H1 (cell line): ENCODE measurements at regions not wholly inside any gene's neighbourhood (a gene's known extent, or its start where the extent isn't known, plus 50 kb on each side); places are given as distances from the start of the nearest gene placed in this dataset.

Experiments used
- CTCF ChIA-PET: fragments of 300-600 bp; sonication (Branson Sonifier 250); formaldehyde crosslinking; loops from one replicate; lab custom pipeline; 2021; ENCODE audit not compliant: partially characterized antibody; lab: Charles Lee
- POLR2A ChIA-PET: fragments of 300-600 bp; sonication (Branson Sonifier 250); formaldehyde crosslinking; loops from one replicate; lab custom pipeline; 2021; ENCODE audit warnings: inconsistent platforms; ENCODE audit not compliant: partially characterized antibody; lab: Charles Lee
- DNase-seq, 2 experiments: peaks; one replicate each; pipeline versions ENCODE4 v3.0.0 to v3.0.0-alpha.2; 2010 to 2022; ENCODE audit warnings: low spot score in 2 of 2, low read depth in 1 of 2, mixed read lengths in 1 of 2
- FAIRE-seq: peaks from 2 replicates; lab custom pipeline; 2011; peaks lifted over from hg19 to GRCh38; lab: Jason Lieb, UNC
- H2AFZ ChIP-seq: 2 replicates; pipeline ENCODE4 v1.8.1; 2012; ENCODE audit warnings: low read length, inconsistent platforms
- H2AK5ac ChIP-seq: 2 replicates; pipeline ENCODE4 v1.6.1; 2013; ENCODE audit warnings: low read depth, low read length
- H2BK120ac ChIP-seq: replicated peaks from 2 replicates; pipeline ENCODE3; 2013; ENCODE audit warnings: low read depth, low read length, inconsistent platforms
- H2BK12ac ChIP-seq: 2 replicates; pipeline ENCODE4 v1.6.1; 2013; ENCODE audit warnings: low read depth, low read length
- H2BK15ac ChIP-seq: 2 replicates; pipeline ENCODE4 v1.6.1; 2013; ENCODE audit warnings: low read length
- H2BK20ac ChIP-seq: 2 replicates; pipeline ENCODE4 v1.6.1; 2013; ENCODE audit warnings: low read length
- H2BK5ac ChIP-seq: 2 replicates; pipeline ENCODE4 v1.6.1; 2013; ENCODE audit warnings: low read depth, low read length
- H3K14ac ChIP-seq: 2 replicates; pipeline ENCODE4 v1.6.1; 2013; ENCODE audit warnings: inconsistent platforms; ENCODE audit not compliant: insufficient read length
- H3K18ac ChIP-seq: 2 replicates; pipeline ENCODE4 v1.6.1; 2013; ENCODE audit warnings: low read length; ENCODE audit errors: extremely low read depth
- H3K23ac ChIP-seq: 2 replicates; pipeline ENCODE4 v1.6.1; 2013; ENCODE audit warnings: inconsistent platforms; ENCODE audit not compliant: insufficient read length
- H3K23me2 ChIP-seq: 2 replicates; pipeline ENCODE4 v1.6.1; 2013; ENCODE audit warnings: low read depth, low read length
- H3K27ac ChIP-seq: 2 replicates; pipeline ENCODE4 v1.6.1; 2011; ENCODE audit warnings: low read depth, low read length, inconsistent platforms
- H3K27me3 ChIP-seq, 4 experiments: replicated peaks in 1 of 4; 1 replicate in 1 of 4; 2 replicates in 3 of 4; pipeline versions ENCODE4 v1.6.1 to v1.8.1; 2011 to 2013; ENCODE audit warnings: low read length in 3 of 4, mild to moderate bottlenecking in 3 of 4, inconsistent platforms in 2 of 4, mixed read lengths in 2 of 4, moderate library complexity in 1 of 4; ENCODE audit not compliant: control insufficient read depth in 3 of 4, insufficient read depth in 3 of 4; ENCODE audit errors: extremely low read depth in 1 of 4
- H3K36me3 ChIP-seq, 4 experiments: 2 replicates each; pipeline versions ENCODE4 v1.6.1 to v1.8.1; 2011 to 2013; ENCODE audit warnings: mild to moderate bottlenecking in 4 of 4, low read length in 3 of 4, moderate library complexity in 2 of 4, control low read depth in 1 of 4, inconsistent platforms in 1 of 4; ENCODE audit not compliant: insufficient read depth in 4 of 4, control insufficient read depth in 2 of 4
- H3K4ac ChIP-seq: replicated peaks from 2 replicates; pipeline ENCODE3; 2013; ENCODE audit warnings: low read length, low read depth, mixed read lengths, inconsistent platforms; ENCODE audit not compliant: insufficient read length
- H3K4me1 ChIP-seq, 4 experiments: replicated peaks in 1 of 4; 1 replicate in 1 of 4; 2 replicates in 3 of 4; pipeline versions ENCODE4 v1.6.1 to v1.8.1; 2011 to 2013; ENCODE audit warnings: low read length in 3 of 4, inconsistent platforms in 2 of 4, mixed read lengths in 1 of 4; ENCODE audit not compliant: insufficient read depth in 4 of 4, control insufficient read depth in 3 of 4
- H3K4me2 ChIP-seq, 2 experiments: 2 replicates each; pipeline versions ENCODE4 v1.6.1 to v1.8.1; 2011 to 2013; ENCODE audit warnings: low read depth in 2 of 2, low read length in 2 of 2, control low read depth in 1 of 2, inconsistent platforms in 1 of 2, mild to moderate bottlenecking in 1 of 2; ENCODE audit not compliant: insufficient read depth in 1 of 2
- H3K4me3 ChIP-seq, 4 experiments: fragments of 200-600, 300-600 bp in 1 of 4; sonication (generic), shearing (Covaris generic), sonication (Bioruptor Twin) in 1 of 4; 2 replicates each; pipeline versions ENCODE4 v1.5.1 to v1.8.1; 2011 to 2016; ENCODE audit warnings: low read length in 4 of 4, low read depth in 3 of 4, control low read depth in 2 of 4, inconsistent platforms in 2 of 4, mild to moderate bottlenecking in 2 of 4, mixed read lengths in 1 of 4, moderate library complexity in 1 of 4; ENCODE audit not compliant: insufficient read depth in 2 of 4; ENCODE audit errors: extremely low read depth in 1 of 4
- H3K56ac ChIP-seq: replicated peaks from 2 replicates; pipeline ENCODE3; 2013; ENCODE audit warnings: low read depth, mild to moderate bottlenecking, mixed read lengths, low read length, inconsistent platforms; ENCODE audit not compliant: insufficient read length
- H3K79me1 ChIP-seq: 2 replicates; pipeline ENCODE4 v1.6.1; 2013; ENCODE audit warnings: low read depth, low read length, control low read depth
- H3K79me2 ChIP-seq, 2 experiments: 2 replicates each; pipeline versions ENCODE4 v1.6.1 to v1.8.1; 2012 to 2013; ENCODE audit warnings: low read length in 2 of 2, mild to moderate bottlenecking in 2 of 2, inconsistent platforms in 1 of 2; ENCODE audit not compliant: insufficient read depth in 2 of 2, control insufficient read depth in 1 of 2
- H3K9ac ChIP-seq, 4 experiments: replicated peaks in 1 of 4; 1 replicate in 1 of 4; 2 replicates in 3 of 4; pipeline versions ENCODE4 v1.6.1 to v1.8.1; 2011 to 2013; ENCODE audit warnings: low read depth in 3 of 4, low read length in 3 of 4, control low read depth in 2 of 4, mild to moderate bottlenecking in 2 of 4, moderate library complexity in 2 of 4, inconsistent platforms in 1 of 4; ENCODE audit errors: extremely low read depth in 1 of 4
- H3K9me3 ChIP-seq, 2 experiments: 2 replicates each; pipeline versions ENCODE4 v1.6.1 to v1.8.1; 2012 to 2013; ENCODE audit warnings: mild to moderate bottlenecking in 2 of 2, moderate library complexity in 2 of 2, control low read depth in 1 of 2, inconsistent platforms in 1 of 2, low read depth in 1 of 2, low read length in 1 of 2, mixed read lengths in 1 of 2; ENCODE audit not compliant: insufficient read depth in 2 of 2
- H4K20me1 ChIP-seq, 2 experiments: replicated peaks in 1 of 2; 2 replicates each; pipeline versions ENCODE3 to v1.8.1; 2011 to 2013; ENCODE audit warnings: inconsistent platforms in 2 of 2, low read length in 2 of 2, mild to moderate bottlenecking in 1 of 2; ENCODE audit not compliant: insufficient read depth in 2 of 2, control insufficient read depth in 1 of 2
- H4K5ac ChIP-seq: 2 replicates; pipeline ENCODE4 v1.6.1; 2013; ENCODE audit warnings: low read length, low read depth, mixed read lengths, inconsistent platforms; ENCODE audit not compliant: insufficient read length
- H4K8ac ChIP-seq: 2 replicates; pipeline ENCODE4 v1.8.0; 2013; ENCODE audit warnings: mild to moderate bottlenecking, moderate library complexity, low read length, inconsistent platforms; ENCODE audit not compliant: insufficient read depth; ENCODE audit errors: extremely low read depth
- H4K91ac ChIP-seq: replicated peaks from 2 replicates; pipeline ENCODE3; 2013; ENCODE audit warnings: low read length, mixed read lengths, inconsistent platforms; ENCODE audit not compliant: insufficient read length
- BACH1 ChIP-seq: IDR thresholded peaks from 2 replicates; pipeline ENCODE4 v1.6.1; 2012; ENCODE audit warnings: low read length, improper control_type of control experiment
- CHD2 ChIP-seq: IDR thresholded peaks from 2 replicates; pipeline ENCODE4 v1.6.1; 2012; ENCODE audit warnings: low read length, improper control_type of control experiment
- EP300 ChIP-seq, 2 experiments: IDR thresholded peaks; 1 replicate in 1 of 2; 2 replicates in 1 of 2; pipeline ENCODE4 v1.6.1; 2011 to 2012; ENCODE audit warnings: low read depth in 2 of 2, low read length in 2 of 2, mild to moderate bottlenecking in 2 of 2, borderline replicate concordance in 1 of 2, inconsistent platforms in 1 of 2, moderate library complexity in 1 of 2
- FOSL1 ChIP-seq: IDR thresholded peaks from 2 replicates; pipeline ENCODE4 v1.6.1; 2011; ENCODE audit warnings: mild to moderate bottlenecking, low read depth, low read length, moderate library complexity; ENCODE audit not compliant: insufficient read depth
- JUND ChIP-seq: IDR thresholded peaks from 2 replicates; pipeline ENCODE4 v1.6.1; 2011; ENCODE audit warnings: mild to moderate bottlenecking, improper control_type of control experiment, low read length
- NANOG ChIP-seq: IDR thresholded peaks from 2 replicates; pipeline ENCODE4 v1.6.1; 2011; ENCODE audit warnings: low read length, low read depth, mild to moderate bottlenecking, inconsistent platforms; ENCODE audit not compliant: insufficient read depth, poor library complexity, severe bottlenecking
- POU5F1 ChIP-seq: IDR thresholded peaks from 2 replicates; pipeline ENCODE4 v1.6.1; 2011; ENCODE audit warnings: low read depth, mild to moderate bottlenecking, low read length, moderate library complexity
- RNF2 ChIP-seq: fragments of 200-900, 300-1000 bp; sonication (generic); IDR thresholded peaks from 2 replicates; pipeline ENCODE4 v1.7.1; 2016; ENCODE audit warnings: borderline replicate concordance, low read depth, mild to moderate bottlenecking, antibody characterized with exemption, low read length; ENCODE audit not compliant: poor library complexity, severe bottlenecking; ENCODE audit errors: missing control alignments
- RXRA ChIP-seq: IDR thresholded peaks from 2 replicates; pipeline ENCODE4 v1.6.1; 2011; ENCODE audit warnings: low read depth, mild to moderate bottlenecking, low read length, moderate library complexity; ENCODE audit not compliant: insufficient read depth
- SIN3A ChIP-seq, 2 experiments: IDR thresholded peaks in 1 of 2; conservative IDR thresholded peaks in 1 of 2; 2 replicates each; pipeline ENCODE4 v1.6.1; 2011 to 2012; ENCODE audit warnings: low read length in 2 of 2, improper control_type of control experiment in 1 of 2, low read depth in 1 of 2, mild to moderate bottlenecking in 1 of 2
- SUZ12 ChIP-seq: fragments of 200-600 bp; sonication (generic); IDR thresholded peaks from 2 replicates; pipeline ENCODE4 v1.6.1; 2012; ENCODE audit warnings: mild to moderate bottlenecking, inconsistent platforms, low read length, moderate library complexity, mixed read lengths
- TCF12 ChIP-seq: IDR thresholded peaks from 2 replicates; pipeline ENCODE4 v1.6.1; 2011; ENCODE audit warnings: low read depth, mild to moderate bottlenecking, low read length
- WGBS, 2 experiments: shearing (Covaris generic) in 1 of 2; methylation state at CpG; one replicate each; pipeline versions ENCODE4 v1.1.6 to v1.1.7; 2013 to 2015; ENCODE audit warnings: low lambda C conversion rate in 2 of 2, mixed read lengths in 2 of 2, inconsistent platforms in 1 of 2, low coverage in 1 of 2, missing lambda C conversion rate in 1 of 2; ENCODE audit not compliant: insufficient replicate concordance in 2 of 2, insufficient coverage in 1 of 2, insufficient read length in 1 of 2; ENCODE audit errors: extremely low coverage in 1 of 2, missing lambda C conversion rate in 1 of 2; 5-methylcytosine and 5-hydroxymethylcytosine counted together
- TF ChIP-seq, protein P1 (sequence below): IDR thresholded peaks from 2 replicates; pipeline ENCODE4 v1.6.1; 2011; ENCODE audit warnings: low read length, improper control_type of control experiment

DNA sequence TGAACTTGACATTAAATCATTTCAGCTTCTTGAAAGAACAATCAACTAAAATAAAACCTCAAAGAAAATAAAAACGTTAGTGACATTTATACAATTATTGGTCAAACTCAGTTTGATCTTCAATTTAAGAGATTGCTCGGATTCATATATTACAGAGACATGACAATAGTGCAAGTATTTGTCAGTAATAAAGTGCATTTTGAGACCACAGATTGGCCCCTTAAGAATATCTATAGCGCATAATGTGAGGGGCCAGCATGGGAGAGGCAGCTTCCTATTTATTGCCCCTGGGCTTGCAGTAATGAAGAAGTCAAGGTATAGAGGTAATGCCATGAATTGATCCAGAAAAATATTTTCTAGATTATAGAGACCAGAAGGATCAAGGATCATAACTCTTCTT, 552.3 kb downstream of the VRK1 start:
- no peak overlapping the region for H3K18ac ChIP-seq
- no peak overlapping the region for H3K9ac ChIP-seq
- no peak overlapping the region for H2BK20ac ChIP-seq
- H4K91ac ChIP-seq = no peak overlapping the region
- H4K8ac ChIP-seq = no peak overlapping the region
- H3K79me2 ChIP-seq = no peaks in the 10 kb centered on the region
- H2BK15ac ChIP-seq = no peak overlapping the region
- ChIA-PET CTCF (no interaction called here), POLR2A (no interaction called here)
- no peaks in the 10 kb centered on the region for H3K79me1 ChIP-seq
- H3K23ac ChIP-seq = no peak overlapping the region
- no peak overlapping the region for H2BK120ac ChIP-seq
- no peak overlapping the region for H3K56ac ChIP-seq
- FAIRE-seq (no peak), DNase-seq (no peak)
- H3K27ac ChIP-seq = no peak overlapping the region
- no peak overlapping the region for H3K4me3 ChIP-seq
- no peak overlapping the region for H2AFZ ChIP-seq
- WGBS, 2 experiments = 54% methylated on average over 3 of the region's 3 CpGs; no CpG with 5 or more reads in 1 of the 2 experiments
- H3K23me2 ChIP-seq = no peaks in the 10 kb centered on the region
- no peak overlapping the region for H2BK5ac ChIP-seq
- no peak overlapping the region for H3K4me2 ChIP-seq
- H2BK12ac ChIP-seq = no peak overlapping the region
- H3K4ac ChIP-seq = no peak overlapping the region
- H3K4me1 ChIP-seq = no peaks in the 10 kb centered on the region
- no peak overlapping the region for H4K5ac ChIP-seq
- H4K20me1 ChIP-seq = no peaks in the 10 kb centered on the region
- H3K9me3 ChIP-seq = peaks cover 0 to 3% of the 10 kb centered on the region in 2 experiments; a peak in 1 of 4 replicates
- H3K36me3 ChIP-seq = no peaks in the 10 kb centered on the region
- no peak overlapping the region for H2AK5ac ChIP-seq
- H3K27me3 ChIP-seq = no peaks in the 10 kb centered on the region
- H3K14ac ChIP-seq = no peak overlapping the region
- TF ChIP-seq SIN3A (conservative IDR thresholded peaks at IDR 0.05 in 1 of 2, IDR thresholded peaks at IDR 0.05 in 1 of 2; ENCODE audit: low read depth in 1 of 2, low read length in 2 of 2) = no peak
- TF ChIP-seq CHD2 = no peak
- no peak for TF ChIP-seq FOSL1
- TF ChIP-seq SUZ12 = no peak
- no peak for TF ChIP-seq BACH1
- TF ChIP-seq RNF2 = no peak
- no peak for TF ChIP-seq RXRA
- TF ChIP-seq POU5F1 = no peak
- no peak for TF ChIP-seq EP300 (IDR thresholded peaks at IDR 0.05; ENCODE audit: borderline replicate concordance in 1 of 2, low read depth in 2 of 2, low read length in 2 of 2)
- TF ChIP-seq TCF12 = no peak
- no peak for TF ChIP-seq NANOG
- no peak for TF ChIP-seq JUND
- TF ChIP-seq, protein P1, sequence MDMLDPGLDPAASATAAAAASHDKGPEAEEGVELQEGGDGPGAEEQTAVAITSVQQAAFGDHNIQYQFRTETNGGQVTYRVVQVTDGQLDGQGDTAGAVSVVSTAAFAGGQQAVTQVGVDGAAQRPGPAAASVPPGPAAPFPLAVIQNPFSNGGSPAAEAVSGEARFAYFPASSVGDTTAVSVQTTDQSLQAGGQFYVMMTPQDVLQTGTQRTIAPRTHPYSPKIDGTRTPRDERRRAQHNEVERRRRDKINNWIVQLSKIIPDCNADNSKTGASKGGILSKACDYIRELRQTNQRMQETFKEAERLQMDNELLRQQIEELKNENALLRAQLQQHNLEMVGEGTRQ = no peak
